Lower lobe of right lung (tissue), 2 donors: ENCODE measurements at regions not wholly inside any gene's neighbourhood (a gene's known extent, or its start where the extent isn't known, plus 50 kb on each side); places are given as distances from the start of the nearest gene placed in this dataset.

Source experiments
- ATAC-seq, 2 donors: fragments of 200-7000 bp; cut with Tn5 transposase; one replicate each; pipeline ENCODE4 v1.9.1; 2020 to 2022; ENCODE audit warnings: mild to moderate bottlenecking in 2 of 2, moderate library complexity in 2 of 2
- DNase-seq: peaks from one replicate; pipeline ENCODE4 v3.0.0-alpha.2; 2020
- H3K27ac ChIP-seq: fragments of 200-600 bp; one replicate; pipeline ENCODE4 v1.8.0; 2022
- H3K27me3 ChIP-seq: fragments of 200-600 bp; one replicate; pipeline ENCODE4 v1.8.0; 2022; ENCODE audit warnings: low read depth
- H3K36me3 ChIP-seq: fragments of 200-600 bp; one replicate; pipeline ENCODE4 v1.8.0; 2022; ENCODE audit warnings: mild to moderate bottlenecking
- H3K4me1 ChIP-seq: fragments of 200-600 bp; one replicate; pipeline ENCODE4 v1.8.0; 2022
- H3K4me3 ChIP-seq: fragments of 200-600 bp; one replicate; pipeline ENCODE4 v1.8.0; 2022; ENCODE audit warnings: mild to moderate bottlenecking
- H3K9me3 ChIP-seq: fragments of 200-600 bp; one replicate; pipeline ENCODE4 v1.8.0; 2022
- intact Hi-C: fragments of 100-400 bp; cut with DNase I; formaldehyde crosslinking; loops from one replicate; pipeline ENCODE4 v1.11.0; 2022
- TF ChIP-seq, protein P1 (sequence below): fragments of 200-600 bp; IDR thresholded peaks from one replicate; pipeline ENCODE4 v1.8.0; 2022; ENCODE audit warnings: antibody characterized with exemption, mild to moderate bottlenecking
- donor health status: DM: no; HTN: yes; CAD: no; lungs with severe emphysema.

DNA sequence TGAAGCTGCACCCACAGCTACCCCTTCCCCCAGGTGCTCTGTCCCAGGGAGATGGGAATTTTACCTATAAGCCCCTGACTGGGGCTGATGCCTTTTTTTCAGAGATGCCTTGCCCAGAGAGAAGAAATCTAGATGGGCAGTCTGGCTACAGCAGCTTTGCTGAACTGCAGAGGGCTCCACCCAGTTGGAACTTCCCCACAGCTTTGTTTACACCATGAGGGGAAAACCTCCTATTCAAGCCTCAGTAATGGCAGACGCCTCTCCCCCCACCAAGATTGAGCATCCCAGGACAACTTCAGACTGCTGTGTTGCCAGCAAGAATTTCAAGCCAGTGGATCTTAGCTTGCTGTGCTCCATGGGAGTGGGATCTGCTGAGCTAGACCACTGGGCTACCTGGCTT lies 122.6 kb upstream of the MOCS1 start:
- no peaks in the 10 kb centered on the region for H3K4me1 ChIP-seq
- DNase-seq (no peak), ATAC-seq (no peak)
- H3K9me3 ChIP-seq = no peaks in the 10 kb centered on the region
- TF ChIP-seq, protein P1, sequence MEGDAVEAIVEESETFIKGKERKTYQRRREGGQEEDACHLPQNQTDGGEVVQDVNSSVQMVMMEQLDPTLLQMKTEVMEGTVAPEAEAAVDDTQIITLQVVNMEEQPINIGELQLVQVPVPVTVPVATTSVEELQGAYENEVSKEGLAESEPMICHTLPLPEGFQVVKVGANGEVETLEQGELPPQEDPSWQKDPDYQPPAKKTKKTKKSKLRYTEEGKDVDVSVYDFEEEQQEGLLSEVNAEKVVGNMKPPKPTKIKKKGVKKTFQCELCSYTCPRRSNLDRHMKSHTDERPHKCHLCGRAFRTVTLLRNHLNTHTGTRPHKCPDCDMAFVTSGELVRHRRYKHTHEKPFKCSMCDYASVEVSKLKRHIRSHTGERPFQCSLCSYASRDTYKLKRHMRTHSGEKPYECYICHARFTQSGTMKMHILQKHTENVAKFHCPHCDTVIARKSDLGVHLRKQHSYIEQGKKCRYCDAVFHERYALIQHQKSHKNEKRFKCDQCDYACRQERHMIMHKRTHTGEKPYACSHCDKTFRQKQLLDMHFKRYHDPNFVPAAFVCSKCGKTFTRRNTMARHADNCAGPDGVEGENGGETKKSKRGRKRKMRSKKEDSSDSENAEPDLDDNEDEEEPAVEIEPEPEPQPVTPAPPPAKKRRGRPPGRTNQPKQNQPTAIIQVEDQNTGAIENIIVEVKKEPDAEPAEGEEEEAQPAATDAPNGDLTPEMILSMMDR = no peak
- H3K4me3 ChIP-seq = no peak overlapping the region
- no peak overlapping the region for H3K27ac ChIP-seq
- H3K27me3 ChIP-seq = peaks cover 5% of the 10 kb centered on the region
- H3K36me3 ChIP-seq = no peaks in the 10 kb centered on the region
- intact Hi-C loops = no loop called here

DNA sequence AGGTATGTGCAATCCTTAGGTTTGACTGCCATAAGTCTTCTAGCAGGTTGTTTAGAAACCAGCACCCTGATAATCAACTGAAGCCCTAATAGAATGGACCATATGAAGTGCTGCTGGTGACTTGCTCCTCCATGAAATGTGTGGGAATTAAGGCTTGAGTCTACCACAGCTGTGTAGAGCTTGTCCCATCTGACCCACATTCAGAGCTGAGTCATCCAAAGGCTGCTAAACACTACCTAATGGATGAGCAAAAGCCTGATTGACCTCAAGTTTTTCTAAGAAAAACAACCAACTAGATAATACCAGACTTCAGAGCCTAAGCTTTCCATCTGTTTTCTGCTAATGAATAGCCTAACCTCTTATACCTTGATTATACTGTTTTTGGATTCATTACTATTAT lies 120.3 kb upstream of the MOCS1 start:
- ATAC-seq = no peak
- intact Hi-C loops = no loop called here
- TF ChIP-seq, protein P1 = no peak

DNA sequence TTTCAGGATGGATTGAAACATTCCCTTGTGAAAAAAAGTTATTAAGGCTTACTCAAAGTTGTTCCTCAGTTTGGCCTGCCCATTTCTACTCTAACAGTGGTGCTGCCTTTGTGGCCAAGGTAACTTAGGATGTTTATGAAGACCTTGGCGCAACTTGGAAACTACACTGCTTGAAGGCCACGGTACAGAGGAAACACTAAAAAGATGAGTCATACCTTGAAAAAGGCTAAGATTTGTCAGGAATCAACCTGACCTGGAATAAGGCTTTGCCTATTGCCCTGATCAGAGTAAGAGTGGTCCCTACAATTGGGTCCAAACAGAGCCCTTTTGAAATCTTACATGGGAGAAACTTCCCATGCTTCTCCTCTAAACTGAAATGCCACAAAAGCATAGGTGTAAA lies 119.9 kb upstream of the MOCS1 start:
- H3K9me3 ChIP-seq = no peaks in the 10 kb centered on the region
- DNase-seq = no peak
- no peaks in the 10 kb centered on the region for H3K36me3 ChIP-seq
- H3K4me3 ChIP-seq = no peak overlapping the region
- peaks cover 10% of the 10 kb centered on the region for H3K27me3 ChIP-seq
- TF ChIP-seq, protein P1 = no peak
- intact Hi-C loops = no loop called here
- no peaks in the 10 kb centered on the region for H3K4me1 ChIP-seq
- H3K27ac ChIP-seq = no peak overlapping the region
- no peak for ATAC-seq

More for the DNA sequence above, 120.3 kb upstream of the MOCS1 start:
- no peak overlapping the region for H3K4me3 ChIP-seq
- H3K36me3 ChIP-seq = no peaks in the 10 kb centered on the region
- no peak for DNase-seq
- peaks cover 10% of the 10 kb centered on the region for H3K27me3 ChIP-seq
- no peaks in the 10 kb centered on the region for H3K4me1 ChIP-seq
- H3K9me3 ChIP-seq = no peaks in the 10 kb centered on the region
- no peak overlapping the region for H3K27ac ChIP-seq

DNA sequence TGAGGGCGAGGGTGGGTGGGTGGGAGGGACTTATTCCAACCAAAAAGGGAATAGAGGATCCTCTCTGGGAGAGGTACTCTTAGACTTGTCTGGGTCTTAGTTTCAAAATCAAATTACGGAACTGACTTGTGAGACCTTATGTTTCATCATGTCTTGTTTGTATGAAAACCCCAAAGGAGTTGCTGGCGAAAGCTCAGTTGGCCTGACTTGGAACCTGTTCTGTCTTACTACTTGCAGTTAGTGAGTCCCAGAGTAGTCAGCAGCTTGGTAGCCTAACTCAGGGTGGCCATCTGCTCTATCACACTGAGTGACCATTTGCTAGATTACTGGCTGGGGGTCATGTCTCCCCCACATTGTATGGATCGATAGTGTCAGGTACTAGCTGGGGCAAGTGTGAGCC lies 114.9 kb upstream of the MOCS1 start:
- ATAC-seq (no peak), DNase-seq (no peak)
- Histone ChIP-seq H3K4me1 (no peaks in the 10 kb centered on the region), H3K27me3 (peaks cover 10% of the 10 kb centered on the region), H3K4me3 (no peak overlapping the region), H3K27ac (no peak overlapping the region), H3K9me3 (no peaks in the 10 kb centered on the region), H3K36me3 (no peaks in the 10 kb centered on the region)
- TF ChIP-seq, protein P1 = no peak
- intact Hi-C loops = no loop called here

DNA sequence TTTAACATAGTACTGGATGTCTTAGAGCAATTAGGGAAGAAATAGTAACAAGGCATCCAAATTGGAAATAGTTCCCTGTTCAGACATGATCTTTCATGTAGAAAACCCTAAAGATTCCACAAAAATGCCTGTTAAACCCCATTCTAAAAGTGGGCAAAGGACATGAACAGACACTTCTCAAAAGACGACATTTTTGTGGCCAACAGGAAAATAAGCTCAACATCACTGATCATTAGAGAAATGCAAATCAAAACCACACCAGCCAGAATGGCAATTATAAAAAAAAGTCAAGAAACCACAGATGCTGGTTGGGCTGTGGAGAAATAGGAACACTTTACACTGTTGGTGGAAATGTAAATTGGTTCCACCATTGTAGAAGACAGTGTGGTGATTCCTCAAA lies 109.9 kb upstream of the MOCS1 start:
- H3K4me1 ChIP-seq = no peaks in the 10 kb centered on the region
- no peak for ATAC-seq
- H3K4me3 ChIP-seq = no peak overlapping the region
- H3K27ac ChIP-seq = no peak overlapping the region
- no peaks in the 10 kb centered on the region for H3K9me3 ChIP-seq
- TF ChIP-seq, protein P1 = no peak
- no peaks in the 10 kb centered on the region for H3K36me3 ChIP-seq
- intact Hi-C loops = no loop called here
- no peak for DNase-seq
- no peaks in the 10 kb centered on the region for H3K27me3 ChIP-seq

DNA sequence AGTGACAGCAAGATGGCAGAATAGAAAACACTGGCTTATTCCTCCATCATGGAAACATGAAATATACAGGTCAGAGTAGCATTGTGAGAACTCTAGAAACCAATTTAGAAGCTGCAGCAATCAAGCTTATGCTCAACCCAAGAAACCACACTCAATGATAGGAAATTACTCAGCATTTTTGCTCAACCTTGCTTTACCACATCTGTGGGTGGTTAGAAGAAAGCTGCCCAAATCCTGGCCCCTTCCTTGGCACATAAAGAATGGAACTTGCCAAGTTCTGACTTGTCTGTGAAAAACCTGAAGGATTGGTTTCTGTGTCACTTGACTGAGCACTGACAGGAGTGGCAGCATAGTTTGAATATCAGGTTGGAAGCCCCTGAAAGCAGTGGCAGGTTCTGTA lies 108.0 kb upstream of the MOCS1 start:
- no peaks in the 10 kb centered on the region for H3K9me3 ChIP-seq
- DNase-seq = no peak

More for the DNA sequence above, 108.0 kb upstream of the MOCS1 start:
- Histone ChIP-seq H3K27me3 (no peaks in the 10 kb centered on the region), H3K27ac (no peak overlapping the region), H3K4me3 (no peak overlapping the region), H3K36me3 (no peaks in the 10 kb centered on the region), H3K4me1 (no peaks in the 10 kb centered on the region)
- TF ChIP-seq, protein P1 = no peak
- intact Hi-C loops = no loop called here
- ATAC-seq = no peak
